Lower lobe of right lung (tissue), 2 donors: ENCODE measurements at regions not wholly inside any gene's neighbourhood (a gene's known extent, or its start where the extent isn't known, plus 50 kb on each side); places are given as distances from the start of the nearest gene placed in this dataset.

Experiments
- ATAC-seq, 2 donors: fragments of 200-7000 bp; cut with Tn5 transposase; one replicate each; pipeline ENCODE4 v1.9.1; 2020 to 2022; ENCODE audit warnings: mild to moderate bottlenecking in 2 of 2, moderate library complexity in 2 of 2
- DNase-seq: peaks from one replicate; pipeline ENCODE4 v3.0.0-alpha.2; 2020
- H3K27ac ChIP-seq: fragments of 200-600 bp; one replicate; pipeline ENCODE4 v1.8.0; 2022
- H3K27me3 ChIP-seq: fragments of 200-600 bp; one replicate; pipeline ENCODE4 v1.8.0; 2022; ENCODE audit warnings: low read depth
- H3K36me3 ChIP-seq: fragments of 200-600 bp; one replicate; pipeline ENCODE4 v1.8.0; 2022; ENCODE audit warnings: mild to moderate bottlenecking
- H3K4me1 ChIP-seq: fragments of 200-600 bp; one replicate; pipeline ENCODE4 v1.8.0; 2022
- H3K4me3 ChIP-seq: fragments of 200-600 bp; one replicate; pipeline ENCODE4 v1.8.0; 2022; ENCODE audit warnings: mild to moderate bottlenecking
- H3K9me3 ChIP-seq: fragments of 200-600 bp; one replicate; pipeline ENCODE4 v1.8.0; 2022
- intact Hi-C: fragments of 100-400 bp; cut with DNase I; formaldehyde crosslinking; loops from one replicate; pipeline ENCODE4 v1.11.0; 2022
- TF ChIP-seq, protein P1 (sequence below): fragments of 200-600 bp; IDR thresholded peaks from one replicate; pipeline ENCODE4 v1.8.0; 2022; ENCODE audit warnings: antibody characterized with exemption, mild to moderate bottlenecking
- donor health status: DM: no; HTN: yes; CAD: no; lungs with severe emphysema.

DNA sequence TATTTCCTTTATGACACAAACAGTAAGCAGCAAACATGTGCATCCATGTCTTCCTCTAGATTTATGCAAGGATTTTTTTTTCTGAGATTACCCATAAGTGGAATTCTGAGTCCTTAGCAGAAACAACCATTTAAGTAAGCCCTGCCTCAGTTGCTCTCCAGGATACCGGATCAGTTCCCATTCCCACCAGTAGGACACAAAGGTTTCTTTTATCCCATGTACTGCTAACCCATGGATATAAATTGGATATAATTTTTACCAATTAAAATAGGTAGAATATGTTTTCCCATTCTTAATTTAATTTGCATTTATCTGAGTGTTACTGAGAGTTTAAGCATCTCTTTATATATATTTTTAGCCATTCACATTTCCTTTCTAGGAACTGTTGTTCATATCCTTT lies 280.9 kb downstream of the FGFR2 start:
- intact Hi-C loops = no loop called here
- Histone ChIP-seq H3K27me3 (no peaks in the 10 kb centered on the region), H3K4me1 (no peaks in the 10 kb centered on the region), H3K36me3 (no peaks in the 10 kb centered on the region), H3K9me3 (peaks cover 5% of the 10 kb centered on the region), H3K27ac (no peak overlapping the region), H3K4me3 (no peak overlapping the region)
- TF ChIP-seq, protein P1, sequence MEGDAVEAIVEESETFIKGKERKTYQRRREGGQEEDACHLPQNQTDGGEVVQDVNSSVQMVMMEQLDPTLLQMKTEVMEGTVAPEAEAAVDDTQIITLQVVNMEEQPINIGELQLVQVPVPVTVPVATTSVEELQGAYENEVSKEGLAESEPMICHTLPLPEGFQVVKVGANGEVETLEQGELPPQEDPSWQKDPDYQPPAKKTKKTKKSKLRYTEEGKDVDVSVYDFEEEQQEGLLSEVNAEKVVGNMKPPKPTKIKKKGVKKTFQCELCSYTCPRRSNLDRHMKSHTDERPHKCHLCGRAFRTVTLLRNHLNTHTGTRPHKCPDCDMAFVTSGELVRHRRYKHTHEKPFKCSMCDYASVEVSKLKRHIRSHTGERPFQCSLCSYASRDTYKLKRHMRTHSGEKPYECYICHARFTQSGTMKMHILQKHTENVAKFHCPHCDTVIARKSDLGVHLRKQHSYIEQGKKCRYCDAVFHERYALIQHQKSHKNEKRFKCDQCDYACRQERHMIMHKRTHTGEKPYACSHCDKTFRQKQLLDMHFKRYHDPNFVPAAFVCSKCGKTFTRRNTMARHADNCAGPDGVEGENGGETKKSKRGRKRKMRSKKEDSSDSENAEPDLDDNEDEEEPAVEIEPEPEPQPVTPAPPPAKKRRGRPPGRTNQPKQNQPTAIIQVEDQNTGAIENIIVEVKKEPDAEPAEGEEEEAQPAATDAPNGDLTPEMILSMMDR = no peak
- no peak for ATAC-seq
- no peak for DNase-seq

DNA sequence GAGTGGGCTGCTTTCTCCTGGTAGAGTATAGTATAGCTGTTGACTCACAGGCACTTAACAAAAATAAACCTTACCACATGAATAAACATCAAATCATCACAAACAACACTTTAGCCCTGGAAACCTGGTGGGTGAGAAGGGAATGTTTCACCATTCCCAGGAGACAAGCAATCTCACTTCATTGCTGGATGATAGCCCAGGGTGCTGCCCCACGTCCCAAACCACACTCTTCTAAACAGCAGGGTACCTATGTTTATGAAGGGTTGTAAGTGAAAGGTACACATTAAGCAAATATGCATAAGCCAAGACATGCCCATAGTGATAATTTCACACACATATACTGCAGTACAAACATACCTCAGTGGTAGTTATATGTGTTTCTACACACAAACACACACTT lies 276.2 kb downstream of the FGFR2 start:
- TF ChIP-seq, protein P1 = no peak
- Histone ChIP-seq H3K27ac (no peak overlapping the region), H3K4me3 (no peak overlapping the region), H3K36me3 (no peaks in the 10 kb centered on the region), H3K9me3 (peaks cover 5% of the 10 kb centered on the region), H3K4me1 (peaks cover 5% of the 10 kb centered on the region), H3K27me3 (no peaks in the 10 kb centered on the region)
- intact Hi-C loops = no loop called here
- ATAC-seq (no peak), DNase-seq (no peak)

DNA sequence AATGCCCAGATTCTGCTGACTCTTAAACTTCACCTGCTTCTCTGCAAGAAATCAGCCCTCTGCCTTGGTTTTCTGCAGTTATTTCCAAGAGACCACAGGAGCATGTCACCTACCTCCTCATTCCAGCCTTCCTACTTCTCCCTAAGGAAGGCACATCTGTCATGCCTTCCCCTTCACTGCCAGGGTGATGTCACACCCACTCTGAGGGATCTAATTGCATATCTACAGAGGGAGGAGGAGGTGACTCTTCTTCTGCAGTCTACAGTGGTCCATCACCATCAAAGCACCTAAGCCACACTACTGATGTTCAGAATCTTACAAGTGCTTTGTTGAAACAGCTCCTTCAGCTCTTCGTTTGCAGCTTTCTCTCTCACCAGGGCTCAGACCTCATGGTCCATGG lies 275.5 kb downstream of the FGFR2 start:
- TF ChIP-seq, protein P1 = no peak
- DNase-seq (no peak), ATAC-seq (no peak)
- no peak overlapping the region for H3K4me3 ChIP-seq
- H3K4me1 ChIP-seq = peaks cover 5% of the 10 kb centered on the region
- H3K36me3 ChIP-seq = no peaks in the 10 kb centered on the region
- no peaks in the 10 kb centered on the region for H3K27me3 ChIP-seq
- intact Hi-C loops = no loop called here
- peaks cover 5% of the 10 kb centered on the region for H3K9me3 ChIP-seq
- H3K27ac ChIP-seq = no peak overlapping the region

DNA sequence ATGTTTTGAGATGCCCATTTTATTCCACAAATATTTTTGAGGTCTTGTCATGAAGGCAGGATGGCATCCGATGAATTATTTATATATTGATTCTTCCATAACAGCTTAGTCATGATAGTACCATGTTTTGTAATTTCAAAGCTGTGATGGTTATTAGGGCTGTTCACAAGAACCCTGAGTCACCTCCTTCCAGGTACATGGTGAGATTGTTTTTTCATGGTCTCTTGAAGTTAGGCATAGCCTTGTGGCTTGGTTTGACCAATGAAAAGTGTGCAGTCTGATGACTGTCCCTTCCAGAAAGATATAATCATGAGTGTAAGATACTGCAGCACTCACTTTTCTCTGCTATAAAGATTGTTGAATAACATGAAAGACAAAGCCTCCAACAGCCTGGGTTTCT lies 274.8 kb downstream of the FGFR2 start:
- Histone ChIP-seq H3K27ac (no peak overlapping the region), H3K27me3 (no peaks in the 10 kb centered on the region), H3K4me3 (no peak overlapping the region), H3K36me3 (no peaks in the 10 kb centered on the region), H3K9me3 (peaks cover 2% of the 10 kb centered on the region), H3K4me1 (peaks cover 5% of the 10 kb centered on the region)
- TF ChIP-seq, protein P1 = no peak
- intact Hi-C loops = no loop called here
- ATAC-seq (no peak), DNase-seq (no peak)

DNA sequence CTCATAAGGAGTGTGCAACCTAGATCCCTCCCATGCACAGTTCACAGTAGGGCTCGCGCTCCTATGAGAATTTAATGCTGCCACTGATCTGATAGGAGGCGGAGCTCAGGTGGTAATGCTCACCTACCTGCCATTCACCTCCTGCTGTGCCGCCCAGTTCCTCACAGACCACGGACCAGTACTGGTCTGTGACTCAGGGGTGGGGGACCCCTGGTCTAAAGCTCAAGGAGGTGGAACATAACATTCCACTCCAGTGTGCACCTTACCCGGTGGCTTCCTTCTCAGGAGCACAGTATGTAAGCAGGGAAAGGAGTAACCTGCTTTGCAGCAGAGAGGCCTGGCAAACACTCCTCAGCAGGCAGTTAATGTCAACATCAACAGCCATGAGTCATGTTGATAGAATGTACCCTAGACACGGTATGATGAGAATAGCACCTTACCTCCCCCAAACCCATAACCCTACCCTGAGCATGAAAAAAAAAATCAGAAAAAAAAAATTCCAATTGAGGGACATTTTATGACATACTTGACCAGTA lies 273.5 kb downstream of the FGFR2 start:
- TF ChIP-seq, protein P1 = no peak
- DNase-seq (no peak), ATAC-seq (peak; percentile 82 to 88)
- Histone ChIP-seq H3K4me3 (no peak overlapping the region), H3K27me3 (no peaks in the 10 kb centered on the region), H3K27ac (no peak overlapping the region), H3K36me3 (no peaks in the 10 kb centered on the region), H3K4me1 (peaks cover 5% of the 10 kb centered on the region), H3K9me3 (no peaks in the 10 kb centered on the region)
- intact Hi-C loops = no loop called here
